Fibroblast of lung (primary cell): ENCODE measurements at regions not wholly inside any gene's neighbourhood (a gene's known extent, or its start where the extent isn't known, plus 50 kb on each side); places are given as distances from the start of the nearest gene placed in this dataset.

Experiments
- CTCF ChIP-seq, 2 donors: IDR thresholded peaks in 1 of 2; conservative IDR thresholded peaks in 1 of 2; 1 replicate in 1 of 2; 2 replicates in 1 of 2; pipeline ENCODE4 v1.5.1; 2011 to 2012; ENCODE audit warnings: low read length in 2 of 2, control low read depth in 1 of 2, inconsistent platforms in 1 of 2, low read depth in 1 of 2, mild to moderate bottlenecking in 1 of 2
- EZH2 ChIP-seq: IDR thresholded peaks from 2 replicates; pipeline ENCODE4 v1.5.1; 2012; ENCODE audit warnings: low read length, control low read depth, mild to moderate bottlenecking; ENCODE audit errors: missing control alignments

GRCh38 chr2:52445686-52446085 lies 1321.9 kb upstream of the CHAC2 start:
- TF ChIP-seq CTCF (conservative IDR thresholded peaks at IDR 0.05 in 1 of 2, IDR thresholded peaks at IDR 0.05 in 1 of 2; ENCODE audit: low read depth in 1 of 2, low read length in 2 of 2) (no peak), EZH2 (no peak)
